Lung microvascular endothelial cell (primary cell): ENCODE measurements at regions not wholly inside any gene's neighbourhood (a gene's known extent, or its start where the extent isn't known, plus 50 kb on each side); places are given as distances from the start of the nearest gene placed in this dataset.
"Not testable (repeated sequence)": the region's sequence is repeated elsewhere in the genome, so short reads cannot be mapped to it uniquely, and the experiment has no call there.

ENCODE experiments used
- DNase-seq, 2 donors: peaks; one replicate each; pipeline versions ENCODE4 v3.0.0 to v3.0.0-alpha.2; 2010; ENCODE audit warnings: low read depth in 2 of 2

DNA sequence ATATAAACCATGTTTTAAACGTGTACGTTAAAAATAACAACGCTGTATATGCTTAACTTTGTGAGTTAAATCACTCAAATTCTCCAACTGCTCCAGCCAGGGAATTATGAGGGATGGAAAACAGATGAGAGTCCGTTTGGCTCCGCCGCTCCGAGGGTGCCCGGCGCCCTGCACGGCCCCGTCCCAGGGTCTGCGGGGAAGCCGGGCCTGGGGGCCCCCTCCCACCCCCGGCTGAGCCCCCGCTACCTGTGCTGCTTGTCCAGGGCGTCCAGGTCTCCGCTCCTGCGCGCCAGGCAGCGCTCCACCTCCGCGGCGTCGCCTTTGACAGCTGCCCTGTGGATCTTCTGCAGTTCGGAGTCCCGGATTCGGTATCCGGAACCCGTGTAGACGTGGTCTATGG is 415.5 kb downstream of the FOXD4L4 start:
- DNase-seq = not testable (repeated sequence)

DNA sequence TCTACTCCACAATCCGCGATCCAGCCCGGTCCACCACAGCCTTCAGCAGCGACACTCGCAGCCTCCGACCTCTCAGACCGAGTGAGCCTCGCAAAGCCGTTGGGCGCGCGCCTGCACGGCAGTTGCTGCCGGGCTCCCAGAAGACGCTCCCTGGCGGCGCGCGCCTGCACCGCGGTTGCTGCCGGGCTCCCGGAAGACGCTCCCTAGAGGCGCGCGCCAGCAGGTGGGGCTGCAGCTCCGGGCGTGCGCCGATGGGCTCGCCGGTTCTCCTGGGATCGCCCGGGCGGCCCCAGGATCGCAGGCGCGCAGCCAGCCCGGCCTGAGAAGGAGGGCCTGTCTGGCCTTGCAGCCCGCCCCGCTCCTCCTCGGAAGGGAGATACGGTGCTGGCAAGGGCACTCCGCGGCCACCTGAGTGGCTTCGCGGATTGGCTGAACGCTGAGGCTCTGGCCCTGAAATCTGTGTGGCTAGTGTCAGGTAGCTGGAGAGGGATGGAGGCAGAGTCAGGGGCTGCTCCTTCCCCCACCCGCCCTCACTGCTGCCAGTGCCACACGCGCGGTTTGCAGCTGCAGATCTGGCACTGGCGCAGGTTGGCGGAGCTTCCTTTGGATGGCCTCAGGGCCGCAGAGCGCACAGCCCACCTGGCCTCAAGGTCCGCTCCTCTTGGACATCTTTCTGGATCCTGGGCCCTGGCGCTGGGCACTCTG is 416.2 kb downstream of the FOXD4L4 start:
- DNase-seq = peak; percentile 54 to 67

DNA sequence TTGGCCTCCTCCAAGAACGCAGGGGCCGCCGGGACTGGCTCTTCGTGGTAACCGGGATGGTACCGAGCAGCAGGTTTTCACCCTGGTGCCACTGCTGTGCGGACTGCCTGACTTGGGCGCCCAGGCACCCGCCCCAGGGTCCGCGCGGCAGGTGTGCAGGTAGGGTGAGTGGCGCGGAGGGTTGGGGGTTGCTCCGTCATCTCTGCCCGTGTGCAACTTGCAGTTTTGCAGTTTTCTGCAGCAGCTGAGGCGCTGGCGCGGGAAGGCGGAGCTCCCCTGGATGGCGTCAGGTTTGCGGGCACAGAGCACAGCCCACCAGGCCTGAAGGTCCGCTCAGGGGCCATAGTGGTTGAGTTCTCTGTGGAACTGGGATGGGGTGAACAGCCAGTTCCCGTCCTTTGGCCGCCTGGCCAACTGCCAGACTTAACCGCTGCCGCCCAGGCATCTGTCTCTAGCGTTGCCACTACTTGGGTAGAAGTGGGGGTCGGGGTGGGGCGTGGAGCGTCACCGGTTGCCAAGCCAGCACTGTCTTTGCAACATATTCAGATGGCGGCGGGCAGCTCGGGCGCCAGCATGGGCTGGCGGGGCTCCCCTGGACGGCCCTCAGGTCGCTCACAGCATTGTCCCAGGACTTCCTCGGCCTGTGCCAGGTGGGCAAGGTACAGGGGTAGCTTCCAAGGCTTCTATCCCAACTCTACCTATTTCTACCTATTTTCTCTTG is 417.2 kb downstream of the FOXD4L4 start:
- not testable (repeated sequence) for DNase-seq

DNA sequence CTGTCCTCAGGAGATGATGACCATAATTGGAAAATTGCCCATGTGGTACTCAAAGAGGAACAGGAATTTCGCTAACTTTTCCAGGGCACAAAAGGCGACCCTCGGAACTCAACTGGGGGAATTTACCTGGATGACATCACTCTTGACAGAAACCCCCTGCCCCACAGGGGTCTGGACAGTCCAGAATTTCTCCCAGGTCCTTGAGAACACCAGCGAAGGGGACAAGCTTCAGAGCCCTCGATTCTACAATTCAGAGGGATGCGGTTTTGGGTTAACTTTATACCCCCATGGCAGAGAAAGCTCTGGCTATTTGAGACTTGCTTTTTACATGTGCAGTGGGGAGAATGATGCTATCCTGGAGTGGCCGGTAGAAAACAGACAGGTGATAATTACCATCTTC is 445.4 kb downstream of the FOXD4L4 start:
- not testable (repeated sequence) for DNase-seq

DNA sequence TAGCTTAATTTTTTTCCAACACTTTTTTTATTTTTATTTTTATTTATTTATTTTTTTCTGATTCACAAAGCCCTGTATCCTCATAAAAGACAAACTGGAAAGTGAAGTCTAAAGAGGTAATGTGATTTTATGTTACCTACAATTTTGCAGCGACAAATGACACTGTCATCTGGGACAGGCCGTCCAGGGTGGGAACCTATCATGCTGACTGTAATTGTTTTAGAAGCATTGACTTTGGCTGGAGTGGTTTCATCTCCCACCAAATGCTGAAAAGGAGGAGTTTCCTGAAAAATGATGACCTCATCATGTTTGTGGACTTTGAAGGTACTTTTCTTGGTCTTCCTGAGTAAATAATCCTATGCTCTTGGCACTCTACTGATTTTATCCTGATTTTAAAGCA is 446.7 kb downstream of the FOXD4L4 start:
- not testable (repeated sequence) for DNase-seq

DNA sequence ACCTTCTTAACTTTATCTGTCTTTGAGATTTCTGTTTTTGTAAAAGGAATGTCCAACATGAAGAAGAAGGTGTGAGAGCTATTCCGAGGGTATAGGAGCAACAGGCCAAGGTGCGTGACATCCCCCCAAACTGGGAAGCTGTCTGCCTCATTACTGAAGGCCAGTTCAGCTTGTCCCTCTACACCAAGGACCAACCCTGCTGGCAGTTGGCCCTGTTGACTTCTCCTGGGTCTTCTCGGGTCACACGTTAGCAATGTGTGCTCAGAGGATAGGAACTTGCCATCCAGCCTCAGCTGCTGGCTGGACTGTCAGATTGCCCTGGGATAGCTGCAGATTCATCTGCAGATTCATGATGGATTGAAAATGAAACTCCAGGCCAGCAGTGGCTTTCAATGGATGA is 460.3 kb downstream of the FOXD4L4 start:
- DNase-seq = not testable (repeated sequence)

DNA sequence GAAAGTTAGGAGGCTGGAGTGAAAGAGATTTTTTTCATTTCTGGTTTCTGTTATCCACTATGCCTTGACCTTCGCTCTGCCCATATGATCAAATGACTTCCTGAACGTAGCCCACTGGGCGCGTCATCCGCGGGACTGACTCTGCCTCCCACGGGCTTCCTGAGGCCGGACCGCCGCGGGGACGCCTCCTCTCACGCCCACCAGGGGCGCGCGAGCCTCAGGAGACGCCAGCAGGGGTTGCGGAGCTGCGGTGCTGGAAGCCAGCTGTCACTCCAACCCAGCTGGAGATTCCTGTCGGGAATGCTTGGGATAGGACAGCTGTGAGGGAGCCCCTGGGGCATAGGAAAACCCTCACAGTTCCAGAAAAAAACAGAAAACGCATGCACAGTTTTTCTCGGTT is 461.5 kb downstream of the FOXD4L4 start:
- peak in 1 of 2 donors; percentile 7 for DNase-seq

GRCh38 chr9:66206617-66207016 is 469.7 kb downstream of the FOXD4L4 start:
- not testable (repeated sequence) for DNase-seq

GRCh38 chr9:66207914-66208313 is 471.0 kb downstream of the FOXD4L4 start:
- not testable (repeated sequence) for DNase-seq

GRCh38 chr9:66244763-66245162 is 507.8 kb downstream of the FOXD4L4 start:
- not testable (repeated sequence) for DNase-seq

DNA sequence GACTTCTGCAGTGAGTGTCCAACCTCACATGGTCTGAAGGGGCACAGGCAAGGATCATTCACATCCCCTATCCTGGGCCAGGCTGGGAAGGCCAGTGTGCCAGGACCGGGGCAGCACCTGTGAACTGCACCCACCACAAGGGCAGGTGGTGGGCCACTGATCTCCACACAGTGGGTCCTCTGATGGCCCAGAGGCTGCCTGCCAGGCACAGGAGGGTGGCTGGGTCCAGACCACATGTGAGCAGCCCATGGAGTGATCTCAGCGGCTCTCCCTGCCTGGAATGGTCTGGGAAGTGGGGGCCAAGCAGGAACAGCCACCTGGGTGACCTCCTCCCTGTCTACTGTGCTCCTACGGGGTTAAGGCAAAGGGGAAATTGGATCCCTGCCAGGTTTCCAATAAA is 508.5 kb downstream of the FOXD4L4 start:
- not testable (repeated sequence) for DNase-seq

DNA sequence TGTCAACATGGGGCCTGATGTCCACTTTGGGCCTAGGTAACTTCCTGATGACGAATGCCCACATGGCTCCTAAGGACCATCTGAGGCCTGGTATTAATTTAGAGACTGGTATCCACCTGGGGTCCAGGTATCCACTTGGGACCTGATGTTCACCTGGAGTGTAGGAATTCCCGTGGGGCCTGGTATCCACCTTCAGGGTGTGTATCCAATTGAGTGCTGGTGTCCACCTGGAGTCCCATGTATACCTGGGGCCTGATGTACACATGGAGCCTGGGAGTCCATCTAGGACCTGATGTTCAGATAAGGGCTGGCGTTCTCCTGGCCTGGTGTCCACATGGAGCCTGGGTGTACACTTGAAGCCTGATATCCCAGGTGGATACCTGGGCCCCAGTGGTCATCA is 520.6 kb downstream of the FOXD4L4 start:
- not testable (repeated sequence) for DNase-seq

DNA sequence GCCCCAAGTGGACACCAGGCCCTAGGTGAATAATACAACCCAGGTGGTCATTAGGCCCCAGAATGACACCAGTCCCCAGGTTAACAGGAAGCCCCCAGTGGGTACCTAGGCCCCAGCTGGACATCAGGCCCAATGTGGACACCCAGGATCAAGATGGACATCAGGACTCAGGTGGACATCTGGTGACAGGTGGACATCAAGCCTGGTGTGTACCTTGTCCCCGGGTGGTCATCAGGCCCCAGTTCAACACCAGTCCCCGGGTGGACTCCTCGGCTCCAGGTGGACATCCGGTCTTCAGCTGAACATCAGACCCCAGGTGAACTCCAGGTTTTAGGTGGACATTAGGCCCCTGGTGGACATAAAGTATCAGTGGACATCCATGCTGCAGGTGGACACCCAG is 524.6 kb downstream of the FOXD4L4 start:
- DNase-seq = not testable (repeated sequence)

- not testable (repeated sequence) for DNase-seq
These were observed 526.7 kb downstream of the FOXD4L4 start for GRCh38 chr9:66263621-66264020.

- DNase-seq = not testable (repeated sequence)
These were observed 527.8 kb downstream of the FOXD4L4 start for GRCh38 chr9:66264786-66265185.

- not testable (repeated sequence) for DNase-seq
These were observed 529.3 kb downstream of the FOXD4L4 start for GRCh38 chr9:66266202-66266601.

DNA sequence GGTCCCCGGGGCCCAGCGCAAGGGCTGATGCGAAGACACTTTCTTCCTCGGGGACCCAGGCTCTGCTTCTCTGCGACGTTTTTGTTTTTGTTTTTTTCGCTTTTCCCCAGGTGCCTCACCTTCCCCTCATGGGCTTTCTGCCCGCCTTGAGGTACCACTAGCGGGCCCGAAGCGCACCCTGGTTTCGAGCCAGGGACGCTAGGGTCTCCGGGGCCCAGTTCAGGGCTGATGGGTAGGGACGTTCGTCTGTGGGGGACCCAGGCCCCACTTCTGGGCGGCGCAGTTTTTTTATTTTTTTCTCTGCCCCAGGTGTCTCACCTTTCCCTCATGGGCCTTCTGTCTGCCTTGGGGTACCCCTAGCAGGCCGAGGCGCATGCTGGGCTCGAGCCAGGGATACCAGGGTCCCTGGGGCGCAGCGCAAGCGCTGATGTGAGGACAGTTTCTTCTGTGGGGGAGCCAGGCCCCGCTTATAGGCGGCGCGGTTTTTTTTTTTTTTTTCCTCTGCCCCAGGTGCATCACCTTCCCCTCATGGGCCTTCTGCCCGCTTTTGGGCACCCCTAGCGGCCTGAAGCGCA is 530.0 kb downstream of the FOXD4L4 start:
- DNase-seq = not testable (repeated sequence)

- not testable (repeated sequence) for DNase-seq
These were observed 530.7 kb downstream of the FOXD4L4 start for GRCh38 chr9:66267684-66268083.

DNA sequence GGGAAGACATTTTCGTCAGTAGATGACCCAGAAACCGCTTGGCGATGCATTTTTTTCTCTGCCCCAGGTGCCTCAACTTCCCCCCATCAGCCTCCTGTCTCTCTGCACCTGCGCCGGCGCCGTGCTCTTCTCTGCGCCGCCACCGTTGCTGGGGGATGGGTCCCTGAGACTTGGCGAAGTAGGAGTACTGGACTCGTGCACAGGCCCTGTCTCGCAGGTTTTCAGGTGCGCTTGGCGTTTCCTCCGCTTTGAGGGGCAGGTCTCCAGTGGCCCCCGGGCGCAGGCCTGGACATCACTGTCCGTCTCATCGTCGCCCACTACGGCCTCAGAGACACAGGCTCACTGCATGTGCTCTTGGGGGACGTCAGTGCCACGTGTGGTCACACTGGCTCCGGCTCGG is 532.1 kb downstream of the FOXD4L4 start:
- not testable (repeated sequence) for DNase-seq

- DNase-seq = not testable (repeated sequence)
These were observed 532.8 kb downstream of the FOXD4L4 start for GRCh38 chr9:66269783-66270182.

- not testable (repeated sequence) for DNase-seq
These were observed 541.9 kb downstream of the FOXD4L4 start for GRCh38 chr9:66278809-66279208.
